Neural cell (in vitro differentiated cells): ENCODE measurements at regions not wholly inside any gene's neighbourhood (a gene's known extent, or its start where the extent isn't known, plus 50 kb on each side); places are given as distances from the start of the nearest gene placed in this dataset.

ENCODE experiments used
- H2AFZ ChIP-seq: fragments of 200-600, 300-800 bp; sonication (generic), shearing (Covaris generic); 2 replicates; pipeline ENCODE4 v1.6.0; 2014; ENCODE audit warnings: low read depth, mild to moderate bottlenecking, antibody characterized with exemption, low read length, moderate library complexity
- H3F3A ChIP-seq: fragments of 200-600 bp; shearing (Covaris generic); 2 replicates; pipeline ENCODE4 v1.6.1; 2016; ENCODE audit warnings: mild to moderate bottlenecking, moderate library complexity, mixed read lengths, antibody characterized with exemption, low read length; ENCODE audit not compliant: insufficient read depth, poor library complexity, severe bottlenecking
- H3K27ac ChIP-seq: fragments of 200-600, 300-800 bp; sonication (generic), shearing (Covaris generic); 2 replicates; pipeline ENCODE4 v1.5.1; 2014; ENCODE audit warnings: mild to moderate bottlenecking, low read length, moderate library complexity
- H3K27me3 ChIP-seq: fragments of 300-800, 200-600 bp; sonication (generic), shearing (Covaris generic); 2 replicates; pipeline ENCODE4 v1.6.0; 2014; ENCODE audit warnings: mild to moderate bottlenecking, low read depth, low read length, moderate library complexity; ENCODE audit not compliant: insufficient read depth
- H3K36me3 ChIP-seq: fragments of 300-800, 200-600 bp; sonication (generic), shearing (Covaris generic); 2 replicates; pipeline ENCODE4 v1.5.1; 2014; ENCODE audit warnings: mild to moderate bottlenecking, antibody characterized with exemption, low read length, moderate library complexity; ENCODE audit not compliant: insufficient read depth
- H3K4me2 ChIP-seq: fragments of 300-800, 200-600 bp; sonication (generic), shearing (Covaris generic); 2 replicates; pipeline ENCODE4 v1.6.0; 2014; ENCODE audit warnings: mild to moderate bottlenecking, low read length
- H3K4me3 ChIP-seq: fragments of 300-800, 200-600 bp; sonication (generic), shearing (Covaris generic); 2 replicates; pipeline ENCODE4 v1.5.1; 2014; ENCODE audit warnings: mild to moderate bottlenecking, low read length, moderate library complexity
- H3K79me2 ChIP-seq: fragments of 200-600 bp; shearing (Covaris generic); replicated peaks from 2 replicates; pipeline ENCODE4 v1.6.0; 2014; ENCODE audit warnings: mild to moderate bottlenecking, low read length, moderate library complexity; ENCODE audit not compliant: insufficient read depth
- H3K9ac ChIP-seq: fragments of 300-800, 200-600 bp; sonication (generic), shearing (Covaris generic); 2 replicates; pipeline ENCODE4 v1.6.1; 2016; ENCODE audit warnings: mild to moderate bottlenecking, low read length, mixed read lengths
- H3K9me2 ChIP-seq: fragments of 200-600 bp; shearing (Covaris generic); 2 replicates; pipeline ENCODE4 v1.6.1; 2016; ENCODE audit warnings: mild to moderate bottlenecking, low read length, mixed read lengths; ENCODE audit not compliant: insufficient read depth
- H3K9me3 ChIP-seq: fragments of 200-600, 300-800 bp; sonication (generic), shearing (Covaris generic); 2 replicates; pipeline ENCODE4 v1.6.1; 2016; ENCODE audit warnings: mild to moderate bottlenecking, mixed run types, low read length, moderate library complexity, mixed read lengths
- H4K20me1 ChIP-seq: fragments of 200-600 bp; shearing (Covaris generic); 2 replicates; pipeline ENCODE4 v1.6.1; 2016; ENCODE audit warnings: mild to moderate bottlenecking, mixed run types; ENCODE audit not compliant: insufficient read depth
- EP300 ChIP-seq: fragments of 450-650 bp; conservative IDR thresholded peaks from 2 replicates; pipeline ENCODE4 v1.6.1; 2014; ENCODE audit warnings: antibody characterized with exemption, mild to moderate bottlenecking, moderate library complexity; ENCODE audit not compliant: poor library complexity, severe bottlenecking
- EZH2 ChIP-seq: fragments of 200-600, 300-800 bp; shearing (Covaris generic), sonication (generic); IDR thresholded peaks from 2 replicates; pipeline ENCODE4 v1.6.1; 2014; ENCODE audit warnings: antibody characterized with exemption, low read length, borderline replicate concordance, mild to moderate bottlenecking; ENCODE audit not compliant: insufficient read depth, poor library complexity, severe bottlenecking
- MXI1 ChIP-seq: fragments of 450-650 bp; conservative IDR thresholded peaks from 2 replicates; pipeline ENCODE4 v1.6.1; 2014; ENCODE audit warnings: antibody characterized with exemption, mild to moderate bottlenecking; ENCODE audit not compliant: poor library complexity, severe bottlenecking
- POLR2AphosphoS5 ChIP-seq: IDR thresholded peaks from 2 replicates; pipeline ENCODE4 v1.6.1; 2012
- RAD21 ChIP-seq: fragments of 450-650 bp; conservative IDR thresholded peaks from 2 replicates; pipeline ENCODE4 v1.6.1; 2014; ENCODE audit warnings: antibody characterized with exemption, mild to moderate bottlenecking, moderate library complexity
- REST ChIP-seq: IDR thresholded peaks from 2 replicates; pipeline ENCODE4 v1.6.1; 2012; ENCODE audit warnings: borderline replicate concordance
- SMC3 ChIP-seq: fragments of 450-650 bp; conservative IDR thresholded peaks from 2 replicates; pipeline ENCODE4 v1.6.1; 2014; ENCODE audit warnings: antibody characterized with exemption, mild to moderate bottlenecking, moderate library complexity; ENCODE audit not compliant: poor library complexity
- TAF1 ChIP-seq: IDR thresholded peaks from 2 replicates; pipeline ENCODE4 v1.6.1; 2012; ENCODE audit warnings: low read depth
- TF ChIP-seq, protein P1 (sequence below): fragments of 450-650 bp; IDR thresholded peaks from 2 replicates; pipeline ENCODE4 v1.5.1; 2014; ENCODE audit warnings: antibody characterized with exemption, mild to moderate bottlenecking, moderate library complexity; ENCODE audit not compliant: poor library complexity, severe bottlenecking

DNA sequence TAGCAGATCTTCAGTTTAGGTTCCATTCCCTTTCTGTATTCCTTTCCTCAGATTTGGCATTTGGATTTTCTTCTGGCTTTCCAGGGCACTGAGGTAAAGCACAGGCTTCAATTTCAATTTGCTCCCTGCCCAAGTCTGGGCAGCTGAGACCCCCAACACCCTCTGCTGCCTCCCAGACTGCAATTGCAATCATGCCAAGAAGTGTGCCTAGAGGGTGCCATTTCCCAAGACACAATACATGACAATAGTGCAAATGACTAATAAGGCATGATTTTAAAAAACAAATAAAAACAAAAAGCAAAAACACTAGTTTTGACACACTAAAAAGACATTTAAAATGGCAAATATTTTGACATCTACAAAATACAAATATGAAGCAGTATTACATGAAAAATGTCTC, 364.8 kb downstream of the EPM2A start:
- no peaks in the 10 kb centered on the region for H3K27me3 ChIP-seq
- H3F3A ChIP-seq, result no peaks in the 10 kb centered on the region
- TF ChIP-seq, protein P1, sequence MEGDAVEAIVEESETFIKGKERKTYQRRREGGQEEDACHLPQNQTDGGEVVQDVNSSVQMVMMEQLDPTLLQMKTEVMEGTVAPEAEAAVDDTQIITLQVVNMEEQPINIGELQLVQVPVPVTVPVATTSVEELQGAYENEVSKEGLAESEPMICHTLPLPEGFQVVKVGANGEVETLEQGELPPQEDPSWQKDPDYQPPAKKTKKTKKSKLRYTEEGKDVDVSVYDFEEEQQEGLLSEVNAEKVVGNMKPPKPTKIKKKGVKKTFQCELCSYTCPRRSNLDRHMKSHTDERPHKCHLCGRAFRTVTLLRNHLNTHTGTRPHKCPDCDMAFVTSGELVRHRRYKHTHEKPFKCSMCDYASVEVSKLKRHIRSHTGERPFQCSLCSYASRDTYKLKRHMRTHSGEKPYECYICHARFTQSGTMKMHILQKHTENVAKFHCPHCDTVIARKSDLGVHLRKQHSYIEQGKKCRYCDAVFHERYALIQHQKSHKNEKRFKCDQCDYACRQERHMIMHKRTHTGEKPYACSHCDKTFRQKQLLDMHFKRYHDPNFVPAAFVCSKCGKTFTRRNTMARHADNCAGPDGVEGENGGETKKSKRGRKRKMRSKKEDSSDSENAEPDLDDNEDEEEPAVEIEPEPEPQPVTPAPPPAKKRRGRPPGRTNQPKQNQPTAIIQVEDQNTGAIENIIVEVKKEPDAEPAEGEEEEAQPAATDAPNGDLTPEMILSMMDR, result no peak
- TF ChIP-seq SMC3, result no peak
- no peak for TF ChIP-seq REST
- no peak for TF ChIP-seq EZH2
- no peaks in the 10 kb centered on the region for H3K36me3 ChIP-seq
- no peak overlapping the region for H3K27ac ChIP-seq
- H3K79me2 ChIP-seq, result no peaks in the 10 kb centered on the region
- H3K9me2 ChIP-seq, result no peaks in the 10 kb centered on the region
- no peaks in the 10 kb centered on the region for H4K20me1 ChIP-seq
- no peak overlapping the region for H3K4me2 ChIP-seq
- no peak overlapping the region for H3K9ac ChIP-seq
- no peaks in the 10 kb centered on the region for H3K9me3 ChIP-seq
- no peak overlapping the region for H2AFZ ChIP-seq
- no peak overlapping the region for H3K4me3 ChIP-seq

DNA sequence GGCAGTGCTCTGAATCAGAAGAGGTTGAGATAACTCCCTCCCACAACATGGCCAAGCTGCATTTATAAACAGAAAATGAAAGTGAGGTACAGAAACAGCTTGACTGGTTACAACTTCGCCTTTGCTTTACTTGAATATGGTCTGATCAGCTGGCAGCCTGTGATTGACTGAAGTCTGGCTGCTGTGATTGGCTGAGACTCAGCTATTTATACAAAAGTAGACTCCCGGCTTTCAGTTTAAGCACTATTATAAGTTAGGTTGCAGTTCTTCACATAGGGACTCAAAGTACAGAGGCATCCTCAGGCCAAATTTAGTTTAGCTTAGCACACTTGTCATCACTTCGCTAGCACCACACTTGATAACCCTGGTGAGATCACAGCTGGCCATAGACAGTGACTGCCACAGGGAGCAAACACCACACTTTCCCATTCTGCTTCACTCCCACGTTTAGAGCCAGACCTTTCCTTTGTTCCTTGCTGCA, 362.6 kb downstream of the EPM2A start:
- Histone ChIP-seq H3K9me2 (no peaks in the 10 kb centered on the region), H3K27ac (no peak overlapping the region), H4K20me1 (no peaks in the 10 kb centered on the region), H3K4me2 (no peak overlapping the region), H3K36me3 (no peaks in the 10 kb centered on the region), H3K4me3 (no peak overlapping the region), H3K27me3 (no peaks in the 10 kb centered on the region), H3K9ac (no peak overlapping the region), H3F3A (no peaks in the 10 kb centered on the region), H2AFZ (no peak overlapping the region), H3K9me3 (no peaks in the 10 kb centered on the region), H3K79me2 (no peaks in the 10 kb centered on the region)
- no peak for TF ChIP-seq EP300
- TF ChIP-seq RAD21, result no peak
- no peak for TF ChIP-seq MXI1
- TF ChIP-seq REST, result no peak
- no peak for TF ChIP-seq SMC3
- no peak for TF ChIP-seq TAF1
- TF ChIP-seq POLR2AphosphoS5, result no peak
- TF ChIP-seq, protein P1, result no peak
- no peak for TF ChIP-seq EZH2
